Muscle of back (tissue), 3 donors: ENCODE measurements at regions not wholly inside any gene's neighbourhood (a gene's known extent, or its start where the extent isn't known, plus 50 kb on each side); places are given as distances from the start of the nearest gene placed in this dataset.

ENCODE experiments used
- DNase-seq, 3 donors: peaks; one replicate each; pipeline versions ENCODE4 v3.0.0 to v3.0.0-alpha.2; 2013

- peak; percentile 77 to 81 (median 79) for DNase-seq
Measured at GRCh38 chr14:49999146-49999761, 106.4 kb downstream of the ARF6 start.

GRCh38 chr14:49999826-50000379, 107.0 kb downstream of the ARF6 start:
- no peak for DNase-seq

- peak; percentile 88 to 94 (median 89) for DNase-seq
Measured at GRCh38 chr14:50000380-50001150, 107.7 kb downstream of the ARF6 start.

GRCh38 chr14:50001151-50001998, 108.5 kb downstream of the ARF6 start:
- peak in 1 of 3 donors; percentile 70 for DNase-seq

GRCh38 chr14:50001999-50002925, 109.4 kb downstream of the ARF6 start:
- no peak for DNase-seq

- DNase-seq = no peak
Measured at GRCh38 chr14:50002926-50003212, 110.0 kb downstream of the ARF6 start.

- peak in 2 of 3 donors; percentile 77 to 91 for DNase-seq
Measured at GRCh38 chr14:50003213-50004021, 110.5 kb downstream of the ARF6 start.

GRCh38 chr14:50006141-50006540, 110.2 kb downstream of the VCPKMT start:
- no peak for DNase-seq

GRCh38 chr14:50007123-50007903, 109.1 kb downstream of the VCPKMT start:
- no peak for DNase-seq

- DNase-seq = no peak
Measured at GRCh38 chr14:50008562-50008961, 107.8 kb downstream of the VCPKMT start.

GRCh38 chr14:50008974-50009373, 107.4 kb downstream of the VCPKMT start:
- no peak for DNase-seq

GRCh38 chr14:50010752-50011151, 105.6 kb downstream of the VCPKMT start:
- no peak for DNase-seq

- DNase-seq = no peak
Measured at GRCh38 chr14:50011242-50011641, 105.1 kb downstream of the VCPKMT start.

GRCh38 chr14:50012644-50013043, 103.7 kb downstream of the VCPKMT start:
- no peak for DNase-seq

GRCh38 chr14:50013198-50013918, 103.0 kb downstream of the VCPKMT start:
- no peak for DNase-seq

- DNase-seq = no peak
Measured at GRCh38 chr14:50013934-50014333, 102.4 kb downstream of the VCPKMT start.

- peak in 1 of 3 donors; percentile 65 for DNase-seq
Measured at GRCh38 chr14:50014809-50015430, 101.5 kb downstream of the VCPKMT start.

GRCh38 chr14:50015716-50016115, 100.7 kb downstream of the VCPKMT start:
- no peak for DNase-seq
